NCI-H526 (cell line): ENCODE measurements at regions not wholly inside any gene's neighbourhood (a gene's known extent, or its start where the extent isn't known, plus 50 kb on each side); places are given as distances from the start of the nearest gene placed in this dataset.

Experiments used
- DNase-seq, 2 experiments: peaks; one replicate each; lab custom pipeline; 2025; lab: John Stamatoyannopoulos, UW

DNA sequence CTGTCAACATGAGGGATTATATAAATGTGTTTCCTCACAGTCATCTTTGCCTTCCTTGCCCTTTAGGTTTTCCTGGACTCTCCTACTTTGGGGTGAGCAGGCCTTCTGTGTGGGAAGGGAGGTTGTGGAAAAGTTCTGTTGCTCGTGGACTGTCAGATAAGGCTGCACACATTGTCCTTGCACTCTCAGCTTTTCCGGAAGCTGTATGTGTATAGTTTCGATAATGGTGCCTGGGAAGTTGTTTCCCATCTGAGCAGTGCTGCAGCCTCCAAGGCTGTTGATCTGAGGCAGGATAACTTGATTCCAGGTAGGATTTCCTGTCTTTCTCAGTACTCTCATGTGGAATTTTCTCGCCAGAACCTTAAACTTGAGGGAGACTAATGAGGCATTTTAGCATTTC is 297.8 kb upstream of the AZI2 start:
- no peak for DNase-seq

DNA sequence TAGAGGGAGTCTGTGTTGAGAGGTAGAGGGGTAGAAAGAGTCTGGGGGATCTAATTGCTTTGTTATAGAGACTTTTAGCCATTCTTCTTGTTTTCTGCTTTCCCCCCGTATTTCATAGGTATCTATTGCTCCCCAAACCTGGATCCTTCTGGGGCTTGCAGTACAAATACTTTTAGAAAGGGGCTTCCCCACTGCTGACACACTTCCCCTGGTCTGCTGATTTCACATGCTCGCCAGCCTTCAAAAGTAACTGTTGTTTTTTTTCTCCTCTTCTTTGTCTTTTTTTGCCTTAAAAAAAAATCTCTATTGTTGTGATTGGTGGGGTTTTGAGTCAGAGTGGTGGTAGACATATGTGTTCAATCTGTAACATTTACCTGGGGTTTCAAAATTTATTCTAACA is 300.6 kb upstream of the AZI2 start:
- DNase-seq: no peak

DNA sequence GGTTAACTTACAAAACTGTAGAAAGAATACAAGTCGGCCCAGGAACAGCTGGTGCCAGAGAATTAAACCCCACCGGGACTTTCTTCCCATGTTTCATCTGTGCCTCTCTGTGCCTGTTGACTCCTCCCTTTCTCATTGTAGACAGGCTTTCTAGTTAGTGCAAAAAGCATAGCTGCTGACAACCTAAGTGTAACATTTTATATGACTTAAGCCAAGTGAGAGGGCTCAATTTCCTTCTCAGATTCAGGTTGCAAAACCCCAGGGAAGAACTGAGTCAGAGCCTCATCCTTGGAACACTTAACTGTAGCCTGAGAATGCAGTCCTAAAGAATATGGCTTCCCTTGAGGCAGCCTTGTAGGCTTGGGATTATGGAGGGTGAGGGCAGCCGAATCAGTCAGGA is 302.5 kb upstream of the AZI2 start:
- no peak for DNase-seq

DNA sequence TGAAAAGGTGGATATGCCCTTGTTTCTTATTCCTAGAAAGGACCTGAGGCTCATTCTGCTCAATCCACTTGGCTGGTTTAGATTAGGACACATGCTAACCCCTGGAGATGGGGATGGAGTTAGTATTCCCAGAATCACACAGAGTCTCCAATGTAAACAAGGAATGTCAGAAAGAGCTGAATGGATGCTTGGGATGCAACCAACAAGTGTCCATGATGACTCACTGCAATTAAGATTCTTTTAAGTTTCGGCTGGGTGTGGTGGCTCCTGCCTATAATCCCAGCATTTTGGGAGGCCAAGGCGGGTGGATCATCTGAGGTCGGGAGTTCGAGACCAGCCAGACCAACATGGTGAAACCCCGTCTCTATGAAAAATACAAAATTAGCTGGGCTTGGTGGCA is 315.5 kb upstream of the AZI2 start:
- no peak for DNase-seq

DNA sequence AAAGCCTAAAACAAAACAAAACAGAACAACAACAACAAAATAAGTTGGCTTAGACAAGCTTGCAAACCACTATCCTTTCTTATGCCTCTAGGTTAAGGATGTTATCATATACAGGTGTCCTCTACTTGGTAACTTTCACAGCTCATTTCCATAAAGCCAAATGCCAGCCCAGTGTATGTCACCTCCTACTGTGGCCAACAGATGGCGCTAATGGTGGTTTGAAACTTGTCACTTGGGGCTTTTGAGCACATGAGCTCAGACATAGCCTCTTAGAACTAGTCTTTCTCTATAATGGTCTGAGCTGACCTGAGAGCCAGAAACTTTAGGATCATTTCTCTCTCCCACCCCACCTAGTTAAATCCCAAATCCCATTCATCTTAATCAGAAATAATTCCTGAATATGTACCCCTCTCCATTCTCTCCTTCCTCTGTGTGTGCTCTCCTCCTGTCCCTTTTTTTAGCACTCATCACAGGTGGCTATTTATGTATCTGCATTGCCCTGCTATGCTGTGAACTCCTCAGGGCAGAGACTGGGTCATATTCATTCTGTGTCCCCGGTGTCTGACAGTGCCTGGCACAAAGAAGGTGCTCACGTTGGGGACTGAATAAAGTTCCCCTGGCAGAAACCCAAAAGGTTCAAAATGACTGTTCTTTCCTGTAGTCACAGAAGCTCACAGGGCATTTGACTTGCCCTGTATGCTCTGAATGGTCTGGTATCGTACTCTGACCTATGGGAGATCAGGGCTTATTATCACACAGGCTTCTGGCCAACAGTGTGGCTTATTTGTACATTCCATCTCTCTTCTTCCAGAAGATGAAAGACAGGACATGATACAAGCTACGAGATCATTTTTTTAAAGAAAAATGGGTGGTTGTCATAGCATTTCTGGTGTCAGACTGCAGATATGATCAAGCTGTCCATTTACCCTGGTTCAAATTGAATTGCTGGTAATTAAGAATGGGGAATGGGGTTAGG is 319.3 kb upstream of the AZI2 start:
- peak; percentile 53 to 77 for DNase-seq

DNA sequence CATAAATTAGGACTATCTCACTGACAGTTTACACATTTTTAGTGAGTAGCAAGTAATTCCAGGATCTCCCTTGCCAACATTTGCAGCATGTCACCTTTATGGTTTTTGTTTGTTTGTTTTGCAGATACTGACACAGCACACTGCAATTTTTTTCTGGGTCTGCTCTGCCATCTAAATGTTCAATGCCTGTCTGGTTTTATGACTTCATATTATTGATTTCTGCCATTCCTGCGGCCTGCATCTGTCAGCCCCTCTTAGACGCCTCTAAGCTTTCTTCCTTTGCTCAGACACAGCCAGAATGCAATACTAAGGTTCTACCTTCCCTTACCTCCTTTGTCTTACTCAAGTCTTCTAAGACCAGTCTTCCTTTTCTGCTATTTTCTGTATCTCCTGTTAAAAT is 321.2 kb upstream of the AZI2 start:
- DNase-seq: no peak

- no peak for DNase-seq
These were observed 323.8 kb upstream of the AZI2 start for GRCh38 chr3:28672406-28672805.

DNA sequence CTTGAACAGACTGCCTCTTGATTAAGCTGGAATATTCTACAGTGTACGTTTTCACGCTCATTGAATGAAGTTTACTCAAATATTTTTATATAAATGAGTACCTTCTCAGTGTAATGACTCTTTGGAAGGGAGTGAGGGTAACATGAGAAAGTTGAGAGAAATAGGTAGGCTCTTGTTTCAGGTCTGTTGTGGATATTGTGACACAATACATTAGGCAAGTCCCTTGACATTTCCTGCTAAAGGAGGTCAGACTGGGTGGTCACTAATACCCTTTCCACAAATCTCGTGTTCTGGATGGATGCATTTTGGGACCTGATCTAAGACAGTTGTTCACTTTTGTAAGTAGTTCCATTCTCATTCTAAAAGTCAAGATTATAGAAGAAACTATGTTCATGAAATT is 324.8 kb upstream of the AZI2 start:
- no peak for DNase-seq

- DNase-seq: no peak
These were observed 325.6 kb upstream of the AZI2 start for GRCh38 chr3:28674212-28674611.

GRCh38 chr3:28677581-28677980 is 329.0 kb upstream of the AZI2 start:
- no peak for DNase-seq

DNA sequence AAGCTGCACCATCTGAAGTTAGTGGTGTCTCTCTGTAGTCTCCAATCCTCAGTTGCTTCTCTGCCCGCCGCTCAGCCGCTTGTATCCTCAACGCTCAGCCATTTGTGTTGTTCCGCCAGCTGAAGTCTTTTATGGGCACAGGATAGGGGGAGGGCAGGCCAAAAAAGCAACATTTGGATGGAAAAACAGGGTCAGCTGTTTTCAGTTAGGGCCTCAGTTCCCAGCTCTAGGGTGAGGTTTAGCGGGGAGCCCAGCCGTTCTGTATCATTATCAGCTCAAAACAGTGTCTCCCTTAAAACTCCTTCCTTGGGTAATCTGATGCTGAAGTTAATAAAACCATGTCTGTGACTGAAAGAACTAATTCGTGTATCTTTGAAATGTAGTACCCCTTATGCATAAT is 329.5 kb upstream of the AZI2 start:
- DNase-seq: no peak

- no peak for DNase-seq
These were observed 331.4 kb upstream of the AZI2 start for GRCh38 chr3:28680050-28680449.

GRCh38 chr3:28682121-28682520 is 333.5 kb upstream of the AZI2 start:
- DNase-seq: no peak

GRCh38 chr3:28690176-28690575 is 341.6 kb upstream of the AZI2 start:
- DNase-seq: no peak

DNA sequence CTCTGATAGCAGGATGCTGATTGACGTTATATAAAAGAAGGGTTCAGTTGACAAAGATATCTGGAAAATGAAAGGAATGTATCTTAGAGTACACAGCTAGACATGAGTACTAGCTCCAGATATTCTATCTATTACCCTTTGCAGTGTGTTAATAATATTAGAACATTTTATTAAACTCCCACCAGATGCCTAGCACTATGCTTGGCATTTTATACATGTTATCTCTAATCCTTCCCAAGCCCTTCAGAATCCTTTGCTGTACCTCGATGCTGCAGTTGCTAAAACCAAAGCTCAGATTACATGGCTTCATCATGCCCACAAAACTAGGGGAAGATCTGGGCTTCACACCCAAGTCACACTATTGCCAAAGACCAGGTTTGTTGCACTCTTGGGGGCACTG is 350.1 kb upstream of the AZI2 start:
- no peak for DNase-seq

DNA sequence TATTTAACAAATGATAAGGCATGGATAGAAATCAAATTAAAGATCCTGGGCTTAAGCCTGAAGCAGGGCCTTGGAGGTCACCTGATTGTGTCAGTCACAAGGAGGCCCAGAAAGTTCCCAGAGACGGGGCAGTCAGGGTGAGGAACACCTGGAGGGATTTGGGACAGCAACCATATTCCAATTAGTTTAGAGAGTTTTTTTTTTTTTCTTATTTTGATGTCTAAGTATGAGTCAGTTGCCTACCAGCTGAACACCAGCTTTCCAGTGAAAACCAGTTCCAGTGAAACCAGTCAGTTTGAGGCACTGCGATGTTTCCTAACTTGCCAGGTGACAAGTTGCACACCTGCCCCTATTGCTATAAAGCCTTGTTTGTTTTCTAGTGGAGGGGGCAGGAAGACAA is 350.7 kb upstream of the AZI2 start:
- DNase-seq: peak in 1 of 2 experiments; percentile 30

DNA sequence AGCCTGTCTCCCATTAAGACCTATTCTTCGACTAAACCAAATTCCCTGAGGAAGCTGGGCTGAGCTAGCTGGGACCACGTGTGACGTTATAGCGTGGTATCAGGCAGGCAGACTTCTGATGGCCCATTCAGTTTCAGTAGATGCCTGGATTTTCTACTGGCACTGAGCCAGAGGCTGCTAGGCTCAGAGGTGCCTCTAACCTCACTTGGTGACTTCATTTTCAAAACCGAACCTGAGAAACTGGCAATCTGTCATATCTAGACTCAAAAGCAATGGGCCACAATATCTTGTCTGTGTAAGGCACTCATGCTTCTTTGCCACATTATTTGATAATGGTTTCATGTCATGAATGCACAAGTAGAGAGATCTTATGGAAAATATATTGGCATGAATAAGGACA is 352.1 kb upstream of the AZI2 start:
- no peak for DNase-seq

DNA sequence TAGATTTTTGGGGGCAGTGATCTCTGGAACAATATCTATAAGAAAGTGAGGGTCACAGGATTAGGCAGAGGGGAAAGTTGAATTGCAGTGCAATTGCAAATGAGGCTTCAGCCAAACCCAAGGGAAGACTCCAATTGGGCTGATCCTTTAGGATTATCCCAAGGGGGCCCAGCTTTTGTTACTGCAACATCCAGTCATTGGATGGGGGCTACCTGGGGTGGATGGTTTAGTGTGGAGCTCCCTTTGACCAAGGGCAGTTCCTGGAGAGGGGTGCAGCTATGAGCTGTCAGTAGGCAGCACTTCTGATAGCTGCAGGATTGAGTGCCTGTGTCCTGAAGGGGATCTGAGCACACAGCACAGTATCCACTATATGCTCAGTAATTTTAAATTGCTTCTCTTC is 355.2 kb upstream of the AZI2 start:
- no peak for DNase-seq

GRCh38 chr3:28711293-28711692 is 362.7 kb upstream of the AZI2 start:
- DNase-seq: no peak

DNA sequence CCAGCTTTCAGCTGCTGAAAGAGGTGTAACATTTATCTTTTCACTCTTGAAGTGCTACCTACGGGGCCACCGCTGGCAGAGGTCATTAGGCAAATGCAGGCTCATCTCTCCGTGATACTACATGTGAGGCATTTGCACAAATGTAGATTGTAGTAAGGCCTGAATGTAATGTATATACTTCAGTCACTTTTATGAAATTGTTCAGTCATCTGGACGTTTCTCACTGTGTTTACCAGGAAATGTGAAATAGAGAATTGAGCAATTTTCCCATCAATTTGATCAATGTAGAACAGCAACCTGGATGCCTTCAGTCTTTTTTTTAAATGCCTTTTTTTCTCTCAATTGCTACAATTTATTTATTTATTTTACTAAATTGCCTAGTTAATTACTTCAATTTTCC is 368.3 kb upstream of the AZI2 start:
- peak in 1 of 2 experiments; percentile 59 for DNase-seq

- no peak for DNase-seq
These were observed 369.6 kb upstream of the AZI2 start for GRCh38 chr3:28718074-28718849.

DNA sequence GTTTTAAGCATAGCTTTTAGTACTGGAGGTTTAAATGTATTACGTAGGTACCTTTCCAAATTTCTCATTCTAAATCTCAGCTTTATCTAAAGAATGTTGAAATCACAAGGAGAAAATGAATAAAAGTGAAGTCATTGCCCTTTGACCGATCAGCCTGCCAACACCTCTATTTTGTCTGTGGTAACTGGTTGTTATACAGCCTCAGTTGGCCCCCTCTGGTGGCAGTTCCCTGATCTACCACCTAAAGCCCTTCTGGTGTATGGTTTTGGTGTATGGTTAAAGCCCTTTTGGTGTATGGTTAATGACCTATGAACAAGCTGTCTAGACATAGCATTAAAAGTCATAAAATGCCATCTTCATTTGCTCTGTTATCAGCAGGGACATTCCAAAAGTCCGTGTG is 378.2 kb upstream of the AZI2 start:
- DNase-seq: peak; percentile 6 to 68

GRCh38 chr3:28727307-28727706 is 378.7 kb upstream of the AZI2 start:
- no peak for DNase-seq
